ENCODE measurements at regions not wholly inside any gene's neighbourhood (a gene's known extent, or its start where the extent isn't known, plus 50 kb on each side); places are given as distances from the start of the nearest gene placed in this dataset.
"Not testable (repeated sequence)": the region's sequence is repeated elsewhere in the genome, so short reads cannot be mapped to it uniquely, and the experiment has no call there.

DNA sequence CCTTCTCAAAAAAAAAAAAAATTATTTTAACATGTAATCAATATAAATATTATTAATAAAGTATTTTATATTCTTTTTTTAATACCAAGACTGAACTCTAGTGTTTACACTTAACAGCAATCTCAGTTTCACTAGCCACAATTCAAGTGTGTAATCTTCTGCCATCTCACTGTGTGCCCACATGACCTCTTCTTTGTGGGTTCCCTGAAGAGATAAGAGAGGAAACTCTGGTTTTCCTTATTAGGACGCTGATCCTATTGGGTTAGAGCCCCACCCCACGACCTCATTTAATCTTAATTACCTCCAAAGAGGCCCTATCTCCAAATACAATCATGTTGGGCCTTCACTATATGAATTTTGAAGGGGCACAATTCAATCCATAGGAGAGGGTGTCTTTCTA is 177.6 kb downstream of the STK31 start:
- H3K27ac Mint-ChIP-seq, result no peak overlapping the region
- H3K4me3 Mint-ChIP-seq, result no peak overlapping the region
- H3K36me3 Mint-ChIP-seq (ENCODE audit: low read depth), result no peaks in the 10 kb centered on the region
- H3K27me3 Mint-ChIP-seq, result peaks cover 16% of the 10 kb centered on the region
- H3K9me3 Mint-ChIP-seq, result peaks cover 8% of the 10 kb centered on the region
- peaks cover 1% of the 10 kb centered on the region for H3K4me1 Mint-ChIP-seq (ENCODE audit: low read depth)

DNA sequence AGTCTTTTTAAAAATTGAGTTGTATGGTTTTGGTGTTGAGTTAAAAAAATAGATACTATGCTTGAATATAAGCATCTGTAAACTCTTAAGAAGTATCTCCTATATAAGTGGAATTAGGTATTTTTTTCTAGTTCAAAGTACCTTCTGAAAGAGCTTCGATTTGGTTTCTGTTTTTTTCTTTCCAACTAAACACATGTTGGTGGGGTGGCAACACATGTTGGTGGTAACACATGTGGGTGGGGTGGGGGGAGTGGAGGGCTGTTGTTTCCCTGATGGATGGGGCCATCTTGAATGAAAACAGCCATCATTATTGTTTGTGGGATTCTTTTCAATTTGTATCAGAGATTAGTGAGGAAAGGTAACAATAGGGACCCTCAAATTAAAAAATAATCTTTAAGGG is 178.9 kb downstream of the STK31 start:
- H3K27me3 Mint-ChIP-seq, result peaks cover 26% of the 10 kb centered on the region
- H3K36me3 Mint-ChIP-seq (ENCODE audit: low read depth), result no peaks in the 10 kb centered on the region
- H3K4me3 Mint-ChIP-seq, result no peak overlapping the region
- H3K27ac Mint-ChIP-seq, result no peak overlapping the region
- H3K4me1 Mint-ChIP-seq (ENCODE audit: low read depth), result peaks cover 14% of the 10 kb centered on the region
- peaks cover 8% of the 10 kb centered on the region for H3K9me3 Mint-ChIP-seq

DNA sequence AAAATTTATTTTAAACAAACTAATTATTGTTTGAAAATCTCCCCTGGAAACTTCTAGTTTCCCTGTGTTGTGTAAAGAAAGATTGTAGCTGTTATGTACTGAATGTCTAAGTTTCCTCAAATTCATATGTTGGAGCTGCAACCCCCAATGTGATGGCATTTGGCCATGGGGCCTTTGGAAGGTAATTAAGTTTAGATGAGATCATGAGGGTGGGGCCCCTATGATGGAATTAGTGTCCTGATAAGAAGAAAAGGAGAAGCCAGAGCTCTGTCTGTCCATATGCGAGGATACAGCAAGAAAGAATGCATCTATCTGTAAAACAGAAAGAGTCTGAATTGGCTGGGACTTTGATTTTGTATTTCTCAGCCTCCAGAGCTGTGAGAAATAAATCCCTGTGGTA is 179.5 kb downstream of the STK31 start:
- Mint-ChIP-seq H3K36me3 (ENCODE audit: low read depth) (no peaks in the 10 kb centered on the region), H3K27ac (no peak overlapping the region), H3K4me1 (ENCODE audit: low read depth) (peaks cover 21% of the 10 kb centered on the region), H3K9me3 (peaks cover 8% of the 10 kb centered on the region), H3K27me3 (peaks cover 26% of the 10 kb centered on the region), H3K4me3 (no peak overlapping the region)

DNA sequence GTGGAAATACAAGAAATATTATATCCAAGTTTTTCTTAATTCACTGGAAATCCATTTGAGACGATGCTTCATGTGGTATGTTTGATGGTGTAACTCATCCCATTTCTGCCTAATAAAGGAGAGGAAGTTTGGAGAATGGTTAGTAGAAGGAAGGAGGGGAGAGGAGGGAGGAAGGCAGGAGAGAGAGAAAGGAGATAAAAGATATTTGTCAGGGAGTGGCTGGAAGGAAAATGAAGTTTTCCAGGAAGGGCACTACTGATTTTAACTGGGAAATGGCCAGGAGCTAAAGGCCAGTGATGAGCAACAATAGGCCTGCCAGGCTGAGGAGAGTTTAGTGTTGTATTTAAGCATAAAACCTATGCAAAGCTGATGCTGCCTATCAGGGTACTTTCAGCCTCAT is 182.0 kb downstream of the STK31 start:
- peaks cover 8% of the 10 kb centered on the region for H3K9me3 Mint-ChIP-seq
- no peak overlapping the region for H3K4me3 Mint-ChIP-seq
- H3K36me3 Mint-ChIP-seq (ENCODE audit: low read depth), result no peaks in the 10 kb centered on the region
- H3K27ac Mint-ChIP-seq, result no peak overlapping the region
- peaks cover 30% of the 10 kb centered on the region for H3K27me3 Mint-ChIP-seq
- peaks cover 37% of the 10 kb centered on the region for H3K4me1 Mint-ChIP-seq (ENCODE audit: low read depth)

DNA sequence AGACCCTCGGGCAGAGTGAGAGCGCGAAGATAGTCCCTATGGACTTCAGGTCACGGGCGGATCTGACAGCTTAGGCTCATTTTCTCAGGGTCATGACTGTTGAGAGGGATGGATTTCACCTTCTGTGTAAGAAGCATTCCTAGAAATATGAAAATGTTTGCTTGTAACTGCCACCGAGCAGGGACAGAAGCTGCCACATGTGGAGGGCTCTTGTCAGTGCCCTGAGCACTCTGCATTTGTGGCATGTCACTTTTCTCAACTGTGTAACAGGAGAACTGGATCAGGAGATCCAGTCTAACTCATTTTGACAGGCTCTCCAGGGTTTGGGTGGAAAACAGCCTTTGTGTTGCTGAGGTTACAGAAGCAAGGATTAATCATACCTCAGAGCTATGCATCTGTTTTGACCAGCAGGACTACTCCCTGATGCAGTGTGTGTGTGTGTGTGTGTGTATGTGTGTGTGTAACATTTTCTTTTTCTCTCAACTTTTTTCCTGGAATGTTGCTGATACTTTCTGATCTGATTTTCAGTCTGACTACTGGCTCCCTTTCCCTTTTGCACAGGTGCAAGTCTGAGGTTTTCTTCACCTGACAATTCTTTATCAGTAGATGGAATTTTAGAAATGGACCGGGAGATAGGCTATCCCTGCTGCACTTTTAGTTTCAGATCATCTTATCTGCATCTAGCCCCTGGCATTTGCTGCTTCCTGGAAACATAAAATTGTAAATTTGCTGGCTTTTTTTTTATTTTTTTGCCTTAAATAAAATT is 183.3 kb downstream of the STK31 start:
- Mint-ChIP-seq H3K4me3 (peak overlapping the region; percentile 72), H3K27ac (peak overlapping the region; percentile 99), H3K27me3 (peaks cover 36% of the 10 kb centered on the region), H3K4me1 (ENCODE audit: low read depth) (peaks cover 37% of the 10 kb centered on the region), H3K9me3 (peaks cover 8% of the 10 kb centered on the region), H3K36me3 (ENCODE audit: low read depth) (no peaks in the 10 kb centered on the region)

DNA sequence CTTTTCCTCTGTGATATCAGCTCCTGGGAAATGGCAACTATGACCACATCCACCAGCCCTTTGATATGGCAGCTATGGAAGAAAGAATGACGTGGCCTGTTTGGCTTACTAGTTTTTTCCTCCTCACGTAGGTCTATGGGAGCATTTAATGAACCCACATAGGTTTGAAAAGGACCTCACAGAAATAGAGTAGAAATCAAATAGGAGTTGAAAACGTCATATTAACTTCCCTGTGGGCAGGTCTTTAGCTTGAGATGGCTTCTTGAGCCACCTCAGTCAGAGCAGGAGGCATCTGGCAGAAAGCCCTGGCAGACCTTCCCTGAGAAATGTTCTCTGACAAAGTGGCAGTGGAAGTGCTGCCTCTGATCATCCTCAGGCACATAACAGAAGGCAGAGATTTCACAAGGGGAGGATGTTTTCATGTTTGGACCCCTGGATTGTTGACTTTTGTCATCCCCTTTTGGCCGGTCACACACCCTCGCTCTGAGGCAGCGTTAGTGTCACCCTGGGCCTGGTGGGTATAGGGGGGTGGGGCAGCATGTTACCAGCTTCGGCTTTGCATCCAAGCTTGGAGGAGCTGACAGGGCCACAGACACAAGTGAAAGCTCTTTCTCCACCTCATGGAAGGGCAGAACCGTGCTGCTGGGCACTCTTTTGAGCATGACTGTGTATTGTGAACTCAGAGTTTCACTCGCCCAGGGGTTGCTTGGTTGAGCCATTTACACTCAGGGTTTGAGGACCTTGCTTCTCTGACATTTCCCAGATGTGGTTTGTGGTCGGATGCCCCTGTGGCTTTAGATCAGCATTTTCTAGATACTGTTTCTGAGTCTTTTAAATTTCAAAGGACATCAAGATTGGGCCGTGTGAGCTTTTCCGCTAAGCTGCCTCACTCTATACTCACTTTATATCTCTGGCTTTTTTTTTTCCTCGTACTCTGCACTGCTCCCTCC is 184.2 kb downstream of the STK31 start:
- H3K4me3 Mint-ChIP-seq, result peak overlapping the region; percentile 72
- peaks cover 8% of the 10 kb centered on the region for H3K9me3 Mint-ChIP-seq
- peak overlapping the region; percentile 99 for H3K27ac Mint-ChIP-seq

DNA sequence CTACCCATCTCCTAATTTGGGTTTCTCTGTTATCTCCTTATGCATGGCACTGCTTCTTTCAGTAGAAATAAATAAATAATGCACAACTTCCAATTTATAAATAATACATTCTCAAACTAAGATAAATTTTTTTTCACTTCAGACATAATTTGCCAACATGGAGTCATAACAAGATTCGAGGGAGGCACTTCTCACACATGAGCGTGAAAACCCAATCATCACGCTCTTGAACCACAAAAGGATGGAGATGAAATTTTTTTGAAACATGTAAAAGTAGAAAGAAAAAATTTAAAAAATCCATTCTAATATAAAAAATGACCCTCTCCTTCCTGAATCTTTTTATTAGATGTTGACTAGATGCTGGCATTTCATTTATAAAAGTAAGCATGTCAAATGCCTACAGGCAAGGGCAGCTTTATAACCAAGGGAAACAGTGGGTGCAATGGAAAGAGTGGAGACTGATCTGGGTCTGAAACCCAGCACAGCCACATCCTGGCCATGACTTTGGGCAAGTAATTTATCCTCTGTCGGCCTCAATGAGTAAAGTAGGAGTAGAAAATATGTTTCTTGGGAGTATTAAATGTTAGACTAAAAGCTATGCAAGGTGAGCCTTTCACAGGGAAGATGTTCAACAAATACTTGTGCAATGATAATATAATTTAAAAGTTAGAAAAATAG is 185.0 kb downstream of the STK31 start:
- H3K4me1 Mint-ChIP-seq (ENCODE audit: low read depth), result peaks cover 37% of the 10 kb centered on the region
- peaks cover 30% of the 10 kb centered on the region for H3K27me3 Mint-ChIP-seq
- H3K27ac Mint-ChIP-seq, result peak overlapping the region; percentile 99
- peaks cover 3% of the 10 kb centered on the region for H3K9me3 Mint-ChIP-seq
- no peaks in the 10 kb centered on the region for H3K36me3 Mint-ChIP-seq (ENCODE audit: low read depth)
- peak overlapping the region; percentile 72 for H3K4me3 Mint-ChIP-seq

More for the DNA sequence above, 184.2 kb downstream of the STK31 start:
- H3K27me3 Mint-ChIP-seq, result peaks cover 36% of the 10 kb centered on the region
- H3K36me3 Mint-ChIP-seq (ENCODE audit: low read depth), result no peaks in the 10 kb centered on the region
- H3K4me1 Mint-ChIP-seq (ENCODE audit: low read depth), result peaks cover 37% of the 10 kb centered on the region

DNA sequence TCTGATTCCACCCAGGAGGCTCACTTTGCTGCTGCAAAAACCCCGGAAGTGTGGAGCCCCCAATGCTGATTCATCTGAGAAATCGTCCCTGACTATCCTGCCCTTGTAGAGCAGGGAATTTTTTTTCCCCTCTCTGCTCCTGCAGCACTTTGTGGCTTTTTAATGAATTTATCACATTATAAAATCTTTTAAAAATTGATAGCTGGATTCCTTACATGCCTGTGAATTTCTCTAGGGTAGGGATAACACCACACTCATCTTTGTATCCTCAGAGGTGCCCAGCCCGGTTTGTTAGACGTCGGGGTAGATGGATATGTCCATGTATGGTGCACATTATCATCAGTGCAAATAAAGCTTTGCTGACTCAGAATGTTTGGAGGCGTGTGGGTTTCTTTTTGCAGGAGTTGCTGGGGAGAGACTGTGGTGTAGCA is 185.7 kb downstream of the STK31 start:
- Mint-ChIP-seq H3K36me3 (ENCODE audit: low read depth) (no peaks in the 10 kb centered on the region), H3K27ac (peak overlapping the region; percentile 99), H3K4me3 (peak overlapping the region; percentile 18), H3K27me3 (peaks cover 28% of the 10 kb centered on the region), H3K4me1 (ENCODE audit: low read depth) (peaks cover 37% of the 10 kb centered on the region), H3K9me3 (no peaks in the 10 kb centered on the region)

DNA sequence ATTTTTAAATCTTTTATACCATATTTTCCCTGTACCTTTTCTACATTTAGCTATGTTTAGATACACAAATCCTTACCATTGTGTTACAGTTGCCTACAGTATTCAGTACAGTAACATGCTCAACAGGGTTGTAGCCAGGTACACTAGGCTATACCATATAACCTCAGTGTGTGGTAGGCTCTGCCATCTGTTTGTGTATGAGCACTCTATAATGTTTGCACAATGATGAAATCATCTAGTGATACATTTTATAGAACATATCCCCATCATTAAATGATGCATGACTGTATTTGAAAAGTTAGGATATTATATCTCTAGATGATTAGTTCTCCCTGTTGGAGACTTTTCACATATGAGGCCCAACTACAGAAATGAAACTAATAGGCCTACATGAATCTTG is 188.6 kb downstream of the STK31 start:
- H3K27me3 Mint-ChIP-seq, result peaks cover 23% of the 10 kb centered on the region
- H3K27ac Mint-ChIP-seq, result no peak overlapping the region
- H3K36me3 Mint-ChIP-seq (ENCODE audit: low read depth), result no peaks in the 10 kb centered on the region
- no peak overlapping the region for H3K4me3 Mint-ChIP-seq
- H3K9me3 Mint-ChIP-seq, result no peaks in the 10 kb centered on the region
- H3K4me1 Mint-ChIP-seq (ENCODE audit: low read depth), result peaks cover 26% of the 10 kb centered on the region

DNA sequence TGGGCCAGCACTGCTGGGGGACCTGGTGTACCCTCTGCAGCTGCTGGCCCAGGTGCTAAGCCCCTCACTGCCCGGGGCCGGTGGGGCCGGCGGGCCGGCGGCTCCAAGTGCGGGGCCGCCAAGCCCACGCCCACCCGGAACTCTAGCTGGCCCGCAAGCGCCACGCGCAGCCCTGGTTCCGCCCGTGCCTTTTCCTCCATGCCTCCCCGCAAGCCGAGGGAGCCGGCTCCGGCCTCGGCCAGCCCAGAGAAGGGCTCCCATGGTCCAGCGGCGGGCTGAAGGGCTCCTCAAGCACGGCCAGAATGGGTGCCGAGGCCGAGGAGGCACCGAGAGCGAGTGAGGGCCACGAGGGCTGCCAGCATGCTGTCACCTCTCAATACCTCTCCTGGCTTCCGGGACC is 194.9 kb downstream of the STK31 start:
- not testable (repeated sequence) for H3K27ac Mint-ChIP-seq; H3K9me3 Mint-ChIP-seq; H3K4me3 Mint-ChIP-seq; H3K4me1 Mint-ChIP-seq (ENCODE audit: low read depth); H3K36me3 Mint-ChIP-seq (ENCODE audit: low read depth)
- H3K27me3 Mint-ChIP-seq, result peaks cover 24% of the 10 kb centered on the region

DNA sequence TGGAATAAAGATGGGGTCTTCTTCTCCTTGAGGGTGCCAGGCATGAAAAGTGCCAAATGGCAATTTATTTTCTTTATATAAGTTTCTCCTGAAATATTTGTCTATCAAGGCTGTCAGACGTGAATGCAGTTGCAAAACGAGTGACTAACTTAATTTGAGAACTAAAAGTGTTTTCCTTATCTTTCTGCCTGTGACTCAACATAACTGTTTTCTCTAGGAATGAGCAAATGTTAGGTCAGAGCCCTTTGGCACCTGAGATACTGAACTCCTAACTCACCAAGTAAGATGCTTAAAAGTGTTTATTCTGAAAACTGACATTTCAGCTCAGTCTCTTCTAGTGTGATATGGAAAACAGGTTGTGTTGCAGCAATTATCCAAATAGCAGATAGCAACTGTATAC is 197.0 kb downstream of the STK31 start:
- Mint-ChIP-seq H3K27ac (no peak overlapping the region), H3K9me3 (no peaks in the 10 kb centered on the region), H3K27me3 (peaks cover 20% of the 10 kb centered on the region), H3K36me3 (ENCODE audit: low read depth) (no peaks in the 10 kb centered on the region), H3K4me3 (no peak overlapping the region), H3K4me1 (ENCODE audit: low read depth) (no peaks in the 10 kb centered on the region)

DNA sequence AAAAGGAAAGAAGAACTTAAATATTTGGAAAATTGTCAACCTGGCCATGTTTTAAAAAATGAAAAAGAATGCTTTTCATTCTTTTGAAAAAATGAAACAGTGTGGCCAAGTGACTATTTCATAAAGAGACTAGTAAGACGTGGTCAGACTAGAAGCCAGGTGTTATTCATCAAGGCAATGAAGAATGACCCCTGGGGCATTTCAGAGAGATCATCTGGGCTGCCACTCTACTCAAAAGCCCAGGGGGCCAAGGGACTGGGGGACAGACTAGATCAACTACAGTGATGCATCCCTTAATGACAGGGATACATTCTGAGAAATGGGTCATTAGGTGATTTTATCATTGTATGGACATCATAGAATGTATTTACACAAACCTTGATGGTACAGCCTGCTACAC is 199.4 kb downstream of the STK31 start:
- H3K27ac Mint-ChIP-seq, result no peak overlapping the region

DNA sequence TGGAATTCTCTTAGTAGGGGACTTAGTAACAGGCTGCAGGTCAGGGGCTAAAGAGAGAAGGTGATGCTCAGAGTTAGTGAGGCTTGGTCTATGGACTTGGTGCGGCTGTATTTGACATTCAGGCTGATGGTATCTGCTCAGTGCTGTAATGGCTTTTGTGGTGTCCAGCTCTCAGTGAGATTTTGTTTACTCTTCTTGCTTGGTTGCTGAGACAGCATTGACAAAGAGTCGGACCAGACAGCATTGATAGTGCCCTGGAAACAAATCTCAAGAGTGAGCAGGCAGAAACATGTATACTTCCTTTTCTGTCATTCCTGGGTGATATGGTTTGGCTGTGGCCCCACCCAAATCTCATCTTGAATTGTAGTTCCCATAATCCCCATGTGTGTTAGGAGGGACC is 202.0 kb downstream of the STK31 start:
- Mint-ChIP-seq H3K27me3 (peaks cover 21% of the 10 kb centered on the region), H3K4me3 (no peak overlapping the region), H3K36me3 (ENCODE audit: low read depth) (no peaks in the 10 kb centered on the region), H3K4me1 (ENCODE audit: low read depth) (no peaks in the 10 kb centered on the region), H3K9me3 (no peaks in the 10 kb centered on the region), H3K27ac (no peak overlapping the region)

More for the DNA sequence above, 199.4 kb downstream of the STK31 start:
- no peaks in the 10 kb centered on the region for H3K36me3 Mint-ChIP-seq (ENCODE audit: low read depth)
- H3K4me1 Mint-ChIP-seq (ENCODE audit: low read depth), result no peaks in the 10 kb centered on the region
- H3K27me3 Mint-ChIP-seq, result peaks cover 15% of the 10 kb centered on the region
- no peak overlapping the region for H3K4me3 Mint-ChIP-seq
- H3K9me3 Mint-ChIP-seq, result no peaks in the 10 kb centered on the region

DNA sequence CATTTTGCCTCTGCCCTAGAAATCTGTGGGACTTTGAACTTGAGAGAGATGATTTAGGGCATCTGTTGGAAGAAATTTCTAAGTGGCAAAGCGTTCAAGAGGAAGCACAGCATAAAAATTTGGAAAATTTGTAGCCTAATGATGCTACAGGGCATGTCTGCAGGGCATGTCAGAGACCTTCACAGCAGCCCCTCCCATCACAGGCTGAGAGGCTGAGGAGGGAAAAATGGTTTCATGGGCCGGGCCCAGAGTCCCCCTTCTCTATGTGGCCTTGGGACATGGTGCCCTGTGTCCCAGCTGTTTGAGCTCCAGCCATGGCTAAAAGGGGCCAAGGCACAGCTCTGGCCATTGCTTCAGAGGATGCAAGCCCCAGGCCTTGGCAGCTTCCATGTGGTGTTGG is 203.0 kb downstream of the STK31 start:
- Mint-ChIP-seq H3K4me1 (ENCODE audit: low read depth) (no peaks in the 10 kb centered on the region), H3K36me3 (ENCODE audit: low read depth) (no peaks in the 10 kb centered on the region), H3K9me3 (no peaks in the 10 kb centered on the region), H3K4me3 (no peak overlapping the region), H3K27ac (no peak overlapping the region), H3K27me3 (peaks cover 20% of the 10 kb centered on the region)

DNA sequence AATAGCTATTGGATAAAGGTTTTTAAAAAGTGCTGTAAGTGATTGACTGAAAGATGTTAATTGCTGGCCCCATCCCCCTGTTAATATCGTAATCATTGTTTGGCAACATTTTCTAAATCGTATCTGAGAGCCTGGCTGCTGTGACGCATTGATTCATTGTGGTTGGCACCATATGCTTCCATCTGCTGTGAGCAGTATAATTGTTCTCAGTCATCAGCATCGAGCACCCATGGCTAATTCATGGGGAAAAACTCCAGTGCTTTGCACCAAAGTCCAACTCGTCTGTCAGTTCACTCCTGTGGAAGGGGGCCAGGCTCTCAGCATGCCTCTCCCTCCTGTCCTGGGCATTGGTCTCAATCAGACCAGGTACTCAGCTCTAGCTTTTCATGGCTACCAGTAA is 205.2 kb downstream of the STK31 start:
- Mint-ChIP-seq H3K27me3 (peaks cover 24% of the 10 kb centered on the region), H3K36me3 (ENCODE audit: low read depth) (no peaks in the 10 kb centered on the region), H3K4me1 (ENCODE audit: low read depth) (no peaks in the 10 kb centered on the region), H3K27ac (no peak overlapping the region), H3K9me3 (no peaks in the 10 kb centered on the region), H3K4me3 (no peak overlapping the region)
